HCT116 (cell line): ENCODE measurements at regions not wholly inside any gene's neighbourhood (a gene's known extent, or its start where the extent isn't known, plus 50 kb on each side); places are given as distances from the start of the nearest gene placed in this dataset.

Experiments
- ATAC-seq: fragments of 200-7000 bp; cut with Tn5 transposase; 2 replicates; pipeline ENCODE4 v1.9.1; 2020; ENCODE audit warnings: mild to moderate bottlenecking, moderate library complexity
- BruUV-seq: library from RNA; stranded (reverse); fragments of 400-500 nt; replicated peaks from 2 replicates; lab custom pipeline; 2021; lab: Mats Ljungman, UMichigan
- CTCF ChIA-PET: fragments of 300-600 bp; sonication (Branson Sonifier 250); formaldehyde crosslinking; loops from one replicate; lab custom pipeline; 2021; ENCODE audit warnings: antibody characterized with exemption; lab: Charles Lee
- POLR2A ChIA-PET: fragments of 300-600, 350-600 bp; sonication (Branson Sonifier 250); formaldehyde crosslinking; loops from one replicate; lab custom pipeline; 2021; ENCODE audit warnings: antibody characterized with exemption; lab: Charles Lee
- RAD21 ChIA-PET, 2 experiments: fragments of 300-600 bp; sonication (Branson Sonifier 250); formaldehyde crosslinking; loops; one replicate each; lab custom pipeline; 2023; ENCODE audit warnings: low total read pairs in 2 of 2; ENCODE audit not compliant: uncharacterized antibody in 2 of 2, unreplicated experiment in 2 of 2, low non-redundant PET in 1 of 2; lab: Charles Lee
- DNase-seq: peaks from one replicate; pipeline ENCODE4 v3.0.0-alpha.2; 2010; ENCODE audit warnings: low read depth, low spot score
- H2AFZ ChIP-seq: fragments of 200-600 bp; shearing (Covaris generic), sonication (generic); 2 replicates; pipeline ENCODE4 v1.6.1; 2017; ENCODE audit warnings: low read depth, mixed run types, mixed read lengths, antibody characterized with exemption, low read length; ENCODE audit not compliant: poor library complexity, severe bottlenecking
- H3K27ac ChIP-seq: 2 replicates; pipeline ENCODE4 v1.5.1; 2012; ENCODE audit warnings: low read depth, low read length
- H3K27me3 ChIP-seq: fragments of 200-600 bp; sonication (generic); 2 replicates; pipeline ENCODE4 v1.6.1; 2016; ENCODE audit warnings: mixed run types, low read length, mixed read lengths; ENCODE audit not compliant: insufficient read depth
- H3K36me3 ChIP-seq, 2 experiments: fragments of 200-500 bp in 1 of 2; fragments of 200-600 bp in 1 of 2; sonication (Bioruptor generic) in 1 of 2; sonication (generic) in 1 of 2; 2 replicates each; pipeline versions ENCODE4 v1.5.1 to v1.6.1; 2014 to 2016; ENCODE audit warnings: low read length in 2 of 2, inconsistent platforms in 1 of 2, mixed read lengths in 1 of 2, mixed run types in 1 of 2; ENCODE audit not compliant: insufficient read depth in 2 of 2, control insufficient read depth in 1 of 2
- H3K4me1 ChIP-seq, 2 experiments: fragments of 200-600 bp in 1 of 2; sonication (generic) in 1 of 2; 2 replicates each; pipeline versions ENCODE4 v1.5.1 to v1.6.1; 2012 to 2017; ENCODE audit warnings: low read length in 2 of 2, inconsistent platforms in 1 of 2, mild to moderate bottlenecking in 1 of 2, mixed read lengths in 1 of 2, mixed run types in 1 of 2, moderate library complexity in 1 of 2; ENCODE audit not compliant: insufficient read depth in 2 of 2, control insufficient read depth in 1 of 2
- H3K4me2 ChIP-seq: fragments of 200-600 bp; sonication (generic); 2 replicates; pipeline ENCODE4 v1.6.1; 2017; ENCODE audit warnings: mixed run types, low read length, mixed read lengths
- H3K4me3 ChIP-seq, 2 experiments: fragments of 200-600 bp in 1 of 2; sonication (generic) in 1 of 2; replicated peaks in 1 of 2; 2 replicates each; pipeline ENCODE4 v1.5.1; 2011 to 2016; ENCODE audit warnings: low read length in 2 of 2, control low read depth in 1 of 2, low read depth in 1 of 2, mild to moderate bottlenecking in 1 of 2, mixed read lengths in 1 of 2, mixed run types in 1 of 2
- H3K79me2 ChIP-seq: fragments of 200-600 bp; sonication (generic); 2 replicates; pipeline ENCODE4 v1.6.1; 2017; ENCODE audit warnings: mild to moderate bottlenecking, mixed run types, low read length, moderate library complexity, mixed read lengths; ENCODE audit not compliant: insufficient read depth
- H3K9ac ChIP-seq: fragments of 200-600 bp; sonication (generic); 2 replicates; pipeline ENCODE4 v1.6.1; 2016; ENCODE audit warnings: low read length, mixed read lengths
- H3K9me2 ChIP-seq: fragments of 200-600 bp; sonication (generic), shearing (Covaris generic); 2 replicates; pipeline ENCODE4 v1.6.1; 2017; ENCODE audit warnings: mixed run types, mild to moderate bottlenecking, moderate library complexity; ENCODE audit not compliant: insufficient read depth
- H3K9me3 ChIP-seq, 2 experiments: fragments of 200-500 bp in 1 of 2; fragments of 200-600 bp in 1 of 2; sonication (Bioruptor generic) in 1 of 2; sonication (generic) in 1 of 2; 2 replicates each; pipeline ENCODE4 v1.6.1; 2014 to 2017; ENCODE audit warnings: low read length in 2 of 2, mixed read lengths in 2 of 2, inconsistent platforms in 1 of 2, low read depth in 1 of 2, mild to moderate bottlenecking in 1 of 2, mixed run types in 1 of 2, moderate library complexity in 1 of 2; ENCODE audit not compliant: control insufficient read depth in 1 of 2, insufficient read depth in 1 of 2
- H4K20me1 ChIP-seq: fragments of 200-600 bp; sonication (generic), shearing (Covaris generic); 2 replicates; pipeline ENCODE4 v1.6.1; 2017; ENCODE audit warnings: mixed run types, mild to moderate bottlenecking, moderate library complexity; ENCODE audit not compliant: insufficient read depth
- ATF3 ChIP-seq: IDR thresholded peaks from 2 replicates; pipeline ENCODE4 v1.6.1; 2012
- CEBPB ChIP-seq: IDR thresholded peaks from 2 replicates; pipeline ENCODE4 v1.6.1; 2012; ENCODE audit warnings: low read depth
- CTCF ChIP-seq, 3 experiments: fragments of 200-600 bp in 1 of 3; sonication (generic) in 1 of 3; IDR thresholded peaks in 2 of 3; conservative IDR thresholded peaks in 1 of 3; 2 replicates each; pipeline ENCODE4 v1.5.1; 2012 to 2017; ENCODE audit warnings: low read depth in 2 of 3, low read length in 2 of 3, antibody characterized with exemption in 1 of 3, borderline replicate concordance in 1 of 3, control low read depth in 1 of 3, mild to moderate bottlenecking in 1 of 3, mixed read lengths in 1 of 3, mixed run types in 1 of 3, moderate library complexity in 1 of 3; ENCODE audit not compliant: insufficient read depth in 1 of 3
- EGR1 ChIP-seq: IDR thresholded peaks from 2 replicates; pipeline ENCODE4 v1.6.1; 2012; ENCODE audit warnings: low read depth
- ELF1 ChIP-seq: IDR thresholded peaks from 2 replicates; pipeline ENCODE4 v1.6.1; 2012; ENCODE audit warnings: low read depth, borderline replicate concordance
- EZH2 ChIP-seq: fragments of 200-600 bp; sonication (generic); IDR thresholded peaks from 2 replicates; pipeline ENCODE4 v1.6.1; 2017; ENCODE audit warnings: antibody characterized with exemption, mixed run types
- FOSL1 ChIP-seq: IDR thresholded peaks from 2 replicates; pipeline ENCODE4 v1.6.1; 2012; ENCODE audit warnings: low read depth
- JUND ChIP-seq: IDR thresholded peaks from 2 replicates; pipeline ENCODE4 v1.6.1; 2012
- POLR2AphosphoS5 ChIP-seq: IDR thresholded peaks from 2 replicates; pipeline ENCODE4 v1.6.1; 2011; ENCODE audit warnings: mild to moderate bottlenecking, low read depth, low read length, moderate library complexity
- SIN3A ChIP-seq: IDR thresholded peaks from 2 replicates; pipeline ENCODE4 v1.6.1; 2012; ENCODE audit warnings: low read depth
- SP1 ChIP-seq: IDR thresholded peaks from 2 replicates; pipeline ENCODE4 v1.6.1; 2012; ENCODE audit warnings: low read depth
- SRF ChIP-seq: IDR thresholded peaks from 2 replicates; pipeline ENCODE4 v1.6.1; 2012; ENCODE audit warnings: low read depth
- ZNF274 ChIP-seq: fragments of 200-500 bp; sonication (Bioruptor generic); IDR thresholded peaks from 2 replicates; pipeline ENCODE4 v1.6.1; 2014; ENCODE audit warnings: mild to moderate bottlenecking, low read depth, low read length, inconsistent platforms
- intact Hi-C: fragments of 100-400 bp; cut with micrococcal nuclease; formaldehyde crosslinking; loops from 2 replicates; pipeline ENCODE4 v1.10.0; 2022

GRCh38 chr12:71024827-71025226, 104.3 kb upstream of the PTPRR start:
- no peaks in the 10 kb centered on the region for H3K79me2 ChIP-seq
- no peaks in the 10 kb centered on the region for H3K36me3 ChIP-seq
- DNase-seq = no peak
- no peak overlapping the region for H3K4me3 ChIP-seq
- no peaks in the 10 kb centered on the region for H3K27me3 ChIP-seq
- H4K20me1 ChIP-seq = no peaks in the 10 kb centered on the region
- ATAC-seq = no peak
- no peak overlapping the region for H3K27ac ChIP-seq
- H3K4me2 ChIP-seq = no peak overlapping the region
- BruUV-seq = no TSS peak
- ChIA-PET RAD21 (no interaction called here), POLR2A (no interaction called here), CTCF (no interaction called here)
- intact Hi-C loops = loop anchor here (10.0 kb wide), 1 partner anchor 720 kb away; no protein-coding TSS in a partner anchor
- no peaks in the 10 kb centered on the region for H3K9me3 ChIP-seq
- H3K9ac ChIP-seq = no peak overlapping the region
- no peak overlapping the region for H2AFZ ChIP-seq
- H3K9me2 ChIP-seq = no peaks in the 10 kb centered on the region
- no peak for TF ChIP-seq FOSL1
- no peaks in the 10 kb centered on the region for H3K4me1 ChIP-seq

- CTCF ChIA-PET = no interaction called here
- no TSS peak for BruUV-seq
These were observed 103.7 kb upstream of the PTPRR start for GRCh38 chr12:71024281-71024680.

More at GRCh38 chr12:71024281-71024680, 103.7 kb upstream of the PTPRR start:
- no peak overlapping the region for H3K27ac ChIP-seq
- no peaks in the 10 kb centered on the region for H3K36me3 ChIP-seq
- no peaks in the 10 kb centered on the region for H3K4me1 ChIP-seq
- no peak overlapping the region for H3K4me2 ChIP-seq
- H3K9me2 ChIP-seq = no peaks in the 10 kb centered on the region
- no peaks in the 10 kb centered on the region for H4K20me1 ChIP-seq
- TF ChIP-seq SP1 (no peak), ATF3 (no peak), EZH2 (no peak), EGR1 (no peak), ELF1 (no peak), CTCF (IDR thresholded peaks at IDR 0.05 in 2 of 3, conservative IDR thresholded peaks at IDR 0.05 in 1 of 3; ENCODE audit: borderline replicate concordance in 1 of 3, insufficient read depth in 1 of 3, low read depth in 2 of 3, low read length in 2 of 3) (no peak), SRF (no peak), SIN3A (no peak), JUND (no peak), CEBPB (no peak), POLR2AphosphoS5 (no peak), ZNF274 (no peak), FOSL1 (no peak)
- TF ChIP-seq, all 23 proteins: peak for 0
- ChIA-PET POLR2A (no interaction called here), RAD21 (no interaction called here)
- no peak overlapping the region for H2AFZ ChIP-seq
- H3K9me3 ChIP-seq = no peaks in the 10 kb centered on the region
- no peaks in the 10 kb centered on the region for H3K27me3 ChIP-seq
- H3K79me2 ChIP-seq = no peaks in the 10 kb centered on the region
- intact Hi-C loops = loop anchor here (10.0 kb wide), 1 partner anchor 721 kb away; no protein-coding TSS in a partner anchor
- no peak overlapping the region for H3K9ac ChIP-seq
- no peak for DNase-seq
- no peak overlapping the region for H3K4me3 ChIP-seq
- ATAC-seq = no peak
